ENCODE measurements at regions not wholly inside any gene's neighbourhood (a gene's known extent, or its start where the extent isn't known, plus 50 kb on each side); places are given as distances from the start of the nearest gene placed in this dataset.

GRCh38 chr10:106076496-106076895 is 1088.0 kb downstream of the SORCS1 start:
- no peak for TF ChIP-seq CTCF (IDR thresholded peaks at IDR 0.05)
- no peak overlapping the region for H3K4me3 ChIP-seq
- peaks cover 0 to 4% of the 10 kb centered on the region in 2 donors for H3K9me3 ChIP-seq
- no peak for DNase-seq (ENCODE audit: low spot score)
- H3K27me3 ChIP-seq = no peaks in the 10 kb centered on the region
- no peaks in the 10 kb centered on the region for H3K36me3 ChIP-seq
- H3K27ac ChIP-seq = no peak overlapping the region
- H3K4me1 ChIP-seq = no peaks in the 10 kb centered on the region

GRCh38 chr10:106053061-106053460 is 1111.4 kb downstream of the SORCS1 start:
- H3K4me3 ChIP-seq = no peak overlapping the region
- no peak for TF ChIP-seq CTCF (IDR thresholded peaks at IDR 0.05)
- no peak for DNase-seq (ENCODE audit: low spot score)

GRCh38 chr10:106044503-106044902 is 1120.0 kb downstream of the SORCS1 start:
- Histone ChIP-seq H3K27ac (no peak overlapping the region), H3K27me3 (no peaks in the 10 kb centered on the region), H3K4me1 (no peaks in the 10 kb centered on the region), H3K9me3 (no peaks in the 10 kb centered on the region), H3K36me3 (no peaks in the 10 kb centered on the region), H3K4me3 (no peak overlapping the region)
- no peak for TF ChIP-seq CTCF (IDR thresholded peaks at IDR 0.05)
- no peak for DNase-seq (ENCODE audit: low spot score)

More at GRCh38 chr10:106053061-106053460, 1111.4 kb downstream of the SORCS1 start:
- Histone ChIP-seq H3K27ac (no peak overlapping the region), H3K36me3 (no peaks in the 10 kb centered on the region), H3K27me3 (no peaks in the 10 kb centered on the region), H3K9me3 (no peaks in the 10 kb centered on the region), H3K4me1 (no peaks in the 10 kb centered on the region)

- H3K4me1 ChIP-seq = no peaks in the 10 kb centered on the region
- no peak for TF ChIP-seq CTCF (IDR thresholded peaks at IDR 0.05)
- no peak overlapping the region for H3K4me3 ChIP-seq
- H3K27ac ChIP-seq = no peak overlapping the region
- H3K27me3 ChIP-seq = no peaks in the 10 kb centered on the region
- no peaks in the 10 kb centered on the region for H3K36me3 ChIP-seq
- no peaks in the 10 kb centered on the region for H3K9me3 ChIP-seq
- no peak for DNase-seq (ENCODE audit: low spot score)
Observed at GRCh38 chr10:106043863-106044262, 1120.6 kb downstream of the SORCS1 start.

- Histone ChIP-seq H3K4me1 (no peaks in the 10 kb centered on the region), H3K4me3 (no peak overlapping the region), H3K9me3 (peaks cover 0 to 9% of the 10 kb centered on the region in 2 donors), H3K36me3 (no peaks in the 10 kb centered on the region), H3K27me3 (no peaks in the 10 kb centered on the region), H3K27ac (no peak overlapping the region)
- no peak for DNase-seq (ENCODE audit: low spot score)
- no peak for TF ChIP-seq CTCF (IDR thresholded peaks at IDR 0.05)
Observed at GRCh38 chr10:106038246-106038645, 1126.3 kb downstream of the SORCS1 start.

GRCh38 chr10:106033065-106033464 is 1131.4 kb downstream of the SORCS1 start:
- H3K27me3 ChIP-seq = no peaks in the 10 kb centered on the region
- H3K4me1 ChIP-seq = no peaks in the 10 kb centered on the region
- H3K36me3 ChIP-seq = no peaks in the 10 kb centered on the region
- no peak overlapping the region for H3K4me3 ChIP-seq
- TF ChIP-seq CTCF (IDR thresholded peaks at IDR 0.05) = no peak
- H3K9me3 ChIP-seq = peaks cover 0 to 9% of the 10 kb centered on the region in 2 donors
- H3K27ac ChIP-seq = no peak overlapping the region
- no peak for DNase-seq (ENCODE audit: low spot score)

Data from right atrium auricular region (tissue), 2 donors.